HG03575 (cell line): ENCODE measurements at regions not wholly inside any gene's neighbourhood (a gene's known extent, or its start where the extent isn't known, plus 50 kb on each side); places are given as distances from the start of the nearest gene placed in this dataset.
"Not testable (repeated sequence)": the region's sequence is repeated elsewhere in the genome, so short reads cannot be mapped to it uniquely, and the experiment has no call there.

ENCODE experiments used
- ATAC-seq: cut with Tn5 transposase; IDR thresholded peaks from one replicate; pipeline ENCODE4 v1.9.1; 2021; ENCODE audit not compliant: unreplicated experiment, insufficient number of reproducible peaks, low FRiP score; ENCODE audit errors: extremely low read depth

DNA sequence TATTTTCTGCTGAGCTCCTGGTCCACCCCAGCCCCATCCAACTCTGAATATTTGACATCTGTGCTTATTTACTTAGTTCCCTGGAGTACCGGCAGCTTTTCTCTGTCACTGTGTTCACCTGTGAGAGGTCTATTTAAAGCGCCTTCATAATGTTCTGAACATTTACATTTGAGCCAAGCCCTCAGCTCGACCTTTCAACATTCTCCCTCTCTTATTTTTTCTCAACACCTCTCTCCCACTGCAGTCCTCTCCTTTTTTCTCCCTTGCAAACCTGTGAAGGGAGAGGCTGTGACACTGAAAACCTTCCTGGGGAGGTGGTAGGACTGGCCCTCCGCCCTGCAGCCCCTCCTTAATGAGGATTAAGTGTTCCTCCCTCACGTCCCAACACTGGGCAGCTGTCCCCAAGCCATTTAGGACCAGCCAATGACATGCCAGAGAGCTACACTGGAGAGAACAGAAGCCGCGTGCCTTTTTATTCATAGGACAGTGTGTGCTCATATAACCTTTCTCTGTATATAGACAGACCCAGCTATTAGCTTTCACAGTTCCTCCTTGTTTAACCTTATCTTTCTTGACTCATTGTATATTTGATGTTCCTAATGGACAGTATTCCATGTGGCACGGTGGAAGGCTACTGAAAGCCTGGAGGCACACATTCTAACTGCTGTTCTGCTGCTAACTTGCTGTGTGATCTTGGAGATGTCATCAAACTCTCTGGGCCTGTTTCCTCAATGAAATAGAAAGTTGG lies 134.8 kb downstream of the NUFIP1 start:
- ATAC-seq = no peak

DNA sequence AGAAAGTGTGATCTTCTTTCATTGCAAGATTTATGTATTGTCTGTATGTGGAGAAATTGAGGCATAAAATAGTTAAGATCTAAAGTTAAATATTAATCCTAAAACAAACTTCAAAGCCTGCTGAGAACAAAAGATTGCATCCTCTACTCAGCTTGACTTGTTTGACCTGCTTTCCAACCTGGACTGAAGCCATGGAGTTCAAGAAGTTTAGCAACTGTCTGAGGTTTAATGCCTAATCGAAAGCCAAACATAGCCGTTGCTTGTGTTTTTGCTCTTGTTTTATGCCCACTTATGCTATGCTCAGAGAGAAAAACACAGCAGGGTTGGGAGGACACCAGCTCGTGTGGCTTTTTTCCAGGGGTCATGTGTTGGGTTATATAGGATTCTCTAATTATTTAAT lies 135.6 kb downstream of the NUFIP1 start:
- ATAC-seq = no peak

DNA sequence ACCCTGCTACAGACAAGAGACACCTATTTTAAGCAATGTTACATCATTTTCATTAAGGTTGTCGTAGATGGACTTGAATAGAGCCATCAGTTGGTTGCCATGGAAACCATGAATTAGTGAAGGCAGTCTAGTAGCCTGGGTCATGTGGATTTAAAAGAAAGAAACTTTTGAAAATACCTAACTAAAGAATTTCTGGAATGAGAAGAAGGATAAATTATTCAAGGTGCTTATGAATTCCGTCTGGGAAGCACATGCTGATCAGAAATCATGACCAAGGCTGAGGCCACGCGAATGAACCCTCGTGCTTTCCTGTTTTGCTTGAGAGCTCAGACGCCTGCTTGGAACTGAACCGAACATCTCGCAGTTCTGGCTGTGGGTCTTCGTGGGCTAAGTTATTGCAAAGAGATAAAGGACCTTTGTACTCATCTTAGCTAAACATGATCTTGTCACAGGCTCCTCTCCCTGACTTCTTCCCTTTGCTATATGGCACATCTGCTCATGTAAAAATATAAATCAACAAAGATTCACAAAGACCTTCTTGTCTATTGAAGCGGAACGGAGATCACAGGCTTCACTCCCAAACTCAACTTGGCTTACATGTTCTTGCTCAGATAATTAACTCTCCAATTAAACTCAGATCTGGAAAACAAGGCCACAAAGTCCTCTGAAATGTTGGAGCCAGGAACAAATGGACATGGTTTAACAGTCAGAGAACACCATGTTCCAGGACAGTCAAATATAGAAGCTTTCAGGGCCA lies 140.2 kb downstream of the NUFIP1 start:
- no peak for ATAC-seq

DNA sequence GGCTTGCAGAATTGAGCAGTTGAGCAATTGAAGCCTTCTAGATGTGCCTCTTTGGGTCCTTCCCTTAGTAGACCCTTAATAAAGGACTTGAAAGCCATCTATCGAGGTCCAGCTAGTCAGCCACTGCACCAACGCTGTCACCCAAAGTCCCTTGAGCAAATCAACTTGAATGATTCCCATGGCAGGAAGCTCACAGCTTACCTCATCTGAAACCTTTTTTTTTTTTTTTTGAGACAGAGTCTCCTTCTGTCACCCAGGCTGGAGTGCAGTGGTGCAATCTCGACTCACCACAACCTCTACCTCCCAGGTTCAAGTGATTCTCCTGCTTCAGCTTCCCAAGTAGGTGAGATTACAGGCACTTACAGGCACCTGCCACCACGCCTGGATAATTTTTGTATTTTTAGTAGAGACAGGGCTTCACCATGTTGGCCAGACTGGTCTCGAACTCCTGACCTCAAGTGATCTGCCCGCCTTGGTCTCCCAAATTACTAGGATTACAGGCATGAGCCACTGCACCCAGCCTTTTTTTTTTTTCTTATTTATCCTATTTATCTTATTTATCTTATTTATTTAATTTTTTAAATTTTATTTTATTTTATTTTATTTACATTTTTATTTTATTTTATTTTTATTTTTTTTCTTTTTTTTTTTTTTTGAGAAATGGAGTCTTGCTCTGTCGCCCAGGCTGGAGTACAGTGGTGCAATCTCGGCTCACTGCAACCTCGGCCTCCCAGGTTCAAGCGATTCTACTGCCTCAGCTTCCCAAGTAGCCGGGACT lies 143.8 kb downstream of the NUFIP1 start:
- not testable (repeated sequence) for ATAC-seq

- no peak for ATAC-seq
These were observed 144.5 kb downstream of the NUFIP1 start for GRCh38 chr13:44844786-44845185.

GRCh38 chr13:44843403-44843802 lies 145.9 kb downstream of the NUFIP1 start:
- no peak for ATAC-seq

GRCh38 chr13:44842158-44842557 lies 147.1 kb downstream of the NUFIP1 start:
- ATAC-seq = no peak

GRCh38 chr13:44840131-44840530 lies 149.1 kb downstream of the NUFIP1 start:
- no peak for ATAC-seq

DNA sequence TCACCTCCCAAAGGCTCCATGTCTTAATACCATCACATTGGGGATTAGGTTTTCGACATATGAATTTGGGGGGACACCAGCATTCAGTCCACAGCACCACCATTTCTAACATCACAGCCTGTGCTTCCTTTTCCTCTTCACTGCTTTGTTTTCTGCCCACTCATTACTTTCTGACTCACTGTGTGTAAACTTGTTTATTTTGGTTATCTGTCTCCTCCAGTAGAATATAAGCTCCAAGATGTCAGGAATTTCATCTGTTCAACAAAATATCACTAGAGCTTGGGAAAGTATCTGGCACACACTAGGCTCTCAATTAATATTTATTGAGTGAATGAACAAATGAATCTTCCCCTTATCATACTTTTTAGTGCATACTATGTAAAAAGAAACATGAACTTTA lies 152.0 kb downstream of the NUFIP1 start:
- ATAC-seq = no peak

DNA sequence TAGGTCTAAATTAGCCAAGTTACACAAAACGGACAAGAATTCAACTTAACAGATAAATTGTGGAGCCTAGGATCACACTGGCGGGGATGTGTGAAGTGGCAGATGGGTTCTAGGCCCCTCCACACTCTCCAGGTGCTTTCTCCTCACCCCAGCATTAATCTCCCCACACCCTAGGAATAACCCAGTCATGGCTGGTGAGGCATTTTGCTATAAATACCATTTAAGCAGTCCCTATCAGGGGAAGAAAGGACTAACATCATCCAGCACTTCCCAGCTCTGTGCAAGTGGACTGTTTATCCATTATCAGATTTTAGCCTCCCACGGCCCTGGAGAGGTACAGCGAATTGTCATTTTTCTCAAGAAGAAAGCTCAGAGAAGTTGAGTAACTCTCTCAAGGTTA lies 154.9 kb downstream of the NUFIP1 start:
- ATAC-seq = no peak

DNA sequence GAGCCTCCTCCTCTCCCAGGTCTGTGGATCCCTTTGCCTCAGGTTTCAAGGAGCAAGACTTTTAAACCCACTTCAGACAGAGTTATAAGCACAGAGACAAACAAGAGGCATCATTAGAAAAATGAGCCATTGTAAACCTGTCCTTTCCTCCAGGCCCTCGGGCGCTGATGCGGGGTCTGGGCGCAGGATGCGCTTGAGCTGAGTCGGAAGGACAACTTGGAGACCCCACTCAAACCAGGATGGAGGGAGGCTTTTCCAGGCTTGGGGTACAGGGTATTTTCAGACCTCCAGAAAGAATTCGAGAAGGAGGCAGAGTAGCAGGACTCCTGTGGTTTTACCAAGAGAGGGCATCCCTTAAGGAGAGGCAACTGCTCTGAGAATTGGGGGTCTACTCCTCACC lies 155.6 kb downstream of the NUFIP1 start:
- ATAC-seq = no peak

- no peak for ATAC-seq
These were observed 156.1 kb downstream of the NUFIP1 start for GRCh38 chr13:44833139-44833538.

DNA sequence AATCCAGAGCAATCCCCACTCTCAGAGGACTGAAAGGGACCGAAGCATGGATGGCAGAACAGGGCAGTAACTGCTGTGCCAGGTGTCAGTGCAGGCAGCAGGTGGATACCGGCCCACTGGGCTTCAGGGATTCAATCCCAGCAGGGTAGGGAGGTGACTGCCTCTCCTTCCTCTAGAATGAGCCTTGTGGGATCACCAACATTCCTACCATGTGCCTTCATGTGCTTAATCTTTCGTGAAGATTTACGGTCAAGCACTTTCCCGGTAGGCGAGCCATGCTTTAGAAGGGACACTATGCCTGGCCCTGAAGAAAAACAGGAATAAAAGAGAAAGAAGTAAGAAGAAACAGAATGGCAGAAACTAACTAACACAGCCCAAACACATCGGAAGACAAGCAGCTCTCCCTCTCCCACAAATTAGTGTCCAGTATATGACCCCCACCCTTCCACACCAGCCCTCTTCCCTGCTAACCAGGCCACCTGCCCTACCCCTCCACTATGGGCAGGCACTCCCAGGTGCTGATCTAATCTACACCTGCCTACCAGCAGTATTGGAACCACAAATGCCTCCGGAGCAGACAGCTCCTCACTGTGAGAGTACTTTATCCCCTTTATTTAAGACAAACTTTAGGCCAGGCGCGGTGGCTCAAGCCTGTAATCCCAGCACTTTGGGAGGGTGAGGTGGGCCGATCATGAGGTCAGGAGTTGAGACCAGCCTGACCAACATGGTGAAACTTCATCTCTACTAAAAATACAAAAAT lies 162.5 kb downstream of the NUFIP1 start:
- no peak for ATAC-seq

GRCh38 chr13:44825953-44826352 lies 163.3 kb downstream of the NUFIP1 start:
- ATAC-seq = no peak

DNA sequence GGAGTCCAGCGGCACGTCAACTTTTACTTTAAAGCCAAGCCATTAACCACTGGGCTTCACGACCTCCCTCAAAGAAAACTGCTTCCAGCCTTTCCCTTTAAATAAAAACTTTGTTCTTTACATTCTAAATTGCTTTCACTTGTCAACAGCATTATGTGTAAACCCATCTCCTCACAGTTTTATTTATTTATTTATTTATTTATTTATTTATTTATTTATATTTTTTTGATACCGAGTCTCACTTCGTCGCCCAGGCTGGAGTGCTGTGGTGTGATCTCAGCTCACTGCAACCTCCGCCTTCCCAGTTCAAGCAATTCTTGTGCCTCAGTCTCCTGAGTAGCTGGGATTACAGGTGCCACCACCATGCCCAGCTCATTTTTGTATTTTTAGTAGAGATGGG lies 165.7 kb downstream of the NUFIP1 start:
- not testable (repeated sequence) for ATAC-seq

- ATAC-seq = no peak
These were observed 167.0 kb downstream of the NUFIP1 start for GRCh38 chr13:44822291-44822690.

DNA sequence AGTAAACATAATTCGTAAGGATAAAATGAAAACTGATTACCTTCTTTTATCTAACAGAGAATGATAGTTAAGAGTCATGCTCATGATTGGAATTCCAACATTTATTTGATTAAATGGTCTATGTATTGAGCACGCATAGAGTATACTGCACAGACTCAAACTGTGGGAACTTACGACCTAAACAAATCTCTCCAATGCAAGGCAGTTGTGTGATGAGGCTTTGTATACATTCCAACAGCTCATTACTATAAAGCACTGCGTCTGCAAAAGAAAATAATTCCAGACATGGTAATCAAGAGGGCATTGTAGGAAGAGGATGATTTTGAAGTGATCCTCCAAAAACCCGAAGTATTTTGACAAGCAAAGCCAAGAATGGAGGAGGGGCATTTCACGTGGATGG lies 169.5 kb downstream of the NUFIP1 start:
- no peak for ATAC-seq

- no peak for ATAC-seq
These were observed 170.0 kb downstream of the NUFIP1 start for GRCh38 chr13:44819245-44819644.

DNA sequence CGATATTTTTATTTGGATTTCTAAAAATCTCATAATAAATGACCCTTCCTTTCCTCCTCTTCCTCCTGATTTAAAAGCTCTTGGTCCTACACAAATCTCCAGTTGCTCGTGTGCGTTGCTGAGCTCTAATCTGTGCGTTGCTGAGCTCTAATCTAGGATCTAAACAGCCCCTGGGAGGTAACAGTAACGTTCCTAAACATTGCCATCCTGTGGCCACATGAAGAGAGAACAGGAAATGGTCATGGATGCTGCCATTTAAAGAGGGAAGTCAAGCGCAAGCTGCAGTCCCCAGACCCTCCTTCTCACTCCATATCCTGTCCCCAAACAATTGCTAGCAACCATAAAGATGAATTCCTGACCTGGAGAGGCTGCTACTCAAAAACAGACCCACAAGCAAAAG lies 170.8 kb downstream of the NUFIP1 start:
- ATAC-seq = no peak
